ENCODE measurements at regions not wholly inside any gene's neighbourhood (a gene's known extent, or its start where the extent isn't known, plus 50 kb on each side); places are given as distances from the start of the nearest gene placed in this dataset.
"Not testable (repeated sequence)": the region's sequence is repeated elsewhere in the genome, so short reads cannot be mapped to it uniquely, and the experiment has no call there.

DNA sequence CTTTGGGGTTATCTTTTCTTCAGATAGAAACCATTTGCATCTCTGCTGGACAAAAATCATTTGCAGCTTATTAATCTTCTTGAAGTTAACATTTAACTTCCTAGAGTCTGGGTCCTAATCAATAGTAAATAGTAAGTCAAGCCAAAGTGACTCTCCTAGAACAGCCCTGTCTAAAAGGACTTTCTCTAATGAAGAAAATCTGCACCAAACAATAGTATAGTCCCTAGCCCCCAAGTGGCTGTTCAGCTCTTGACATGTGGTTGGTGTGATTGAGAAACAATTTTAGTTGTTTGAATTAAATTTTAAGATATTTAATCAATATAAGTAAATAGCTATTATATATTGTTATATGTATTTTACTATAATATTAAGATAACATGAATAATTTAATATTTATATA lies 64.6 kb upstream of the SHB start:
- no peak for DNase-seq (ENCODE audit: low read depth in 4 of 4, low spot score in 1 of 4)

DNA sequence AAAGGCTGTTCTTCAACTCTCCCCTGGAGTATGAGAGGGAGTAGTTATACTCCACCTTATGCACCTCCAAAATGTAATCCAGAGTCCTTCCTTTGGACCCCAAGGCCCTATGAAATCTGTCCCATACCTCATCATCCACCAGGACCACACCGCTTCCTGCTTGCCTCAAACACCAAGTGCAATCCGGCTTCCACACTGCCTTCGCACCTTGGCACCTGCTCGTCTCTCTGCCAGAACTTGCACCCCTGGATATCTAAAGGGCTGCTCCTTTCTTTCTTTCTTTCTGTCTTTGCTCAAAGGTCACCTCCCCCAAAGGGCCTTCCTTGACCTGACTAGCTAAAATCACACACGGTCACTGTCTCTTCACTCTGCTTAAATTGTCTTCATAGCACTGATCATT lies 63.9 kb upstream of the SHB start:
- DNase-seq (ENCODE audit: low read depth in 4 of 4, low spot score in 1 of 4), result no peak

DNA sequence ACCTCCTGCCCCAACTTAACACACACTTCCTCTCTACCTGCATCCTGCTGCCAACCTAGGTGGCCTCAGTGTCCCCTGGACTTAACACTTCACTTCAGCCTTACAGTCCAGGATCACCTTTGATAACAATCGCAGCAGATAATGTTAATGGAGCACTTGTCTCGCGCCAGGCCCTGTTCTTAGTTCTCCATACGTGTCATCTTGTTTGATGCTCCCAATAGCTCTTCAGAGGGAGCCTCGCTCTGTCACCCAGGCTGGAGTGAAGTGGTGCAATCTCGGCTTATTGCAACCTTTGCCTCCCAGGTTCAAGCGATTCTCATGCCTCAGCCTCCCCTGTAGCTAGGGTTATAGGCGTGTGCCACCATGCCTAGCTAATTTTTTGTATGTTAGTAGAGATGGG lies 62.7 kb upstream of the SHB start:
- DNase-seq (ENCODE audit: low read depth in 4 of 4, low spot score in 1 of 4), result no peak

DNA sequence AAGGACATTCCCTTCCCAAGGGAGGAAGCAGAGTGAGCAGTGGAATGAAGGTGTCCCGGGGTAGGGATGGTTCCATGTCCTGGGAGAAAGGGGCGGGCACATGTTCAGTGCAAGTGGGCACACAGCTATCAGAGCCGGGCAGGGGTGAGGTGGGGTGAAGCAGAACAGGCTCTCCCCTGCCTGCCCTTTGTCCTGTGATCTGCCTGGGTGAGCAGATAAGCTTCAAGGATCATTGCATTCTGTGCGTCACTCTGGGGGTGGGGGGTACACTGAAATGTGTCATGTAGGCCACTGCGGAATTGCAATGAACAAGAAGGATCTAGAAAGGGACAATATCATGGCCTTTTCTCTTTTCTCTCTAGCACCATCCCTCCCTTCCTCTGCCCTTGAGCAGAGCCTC lies 61.7 kb upstream of the SHB start:
- no peak for DNase-seq (ENCODE audit: low read depth in 4 of 4, low spot score in 1 of 4)

DNA sequence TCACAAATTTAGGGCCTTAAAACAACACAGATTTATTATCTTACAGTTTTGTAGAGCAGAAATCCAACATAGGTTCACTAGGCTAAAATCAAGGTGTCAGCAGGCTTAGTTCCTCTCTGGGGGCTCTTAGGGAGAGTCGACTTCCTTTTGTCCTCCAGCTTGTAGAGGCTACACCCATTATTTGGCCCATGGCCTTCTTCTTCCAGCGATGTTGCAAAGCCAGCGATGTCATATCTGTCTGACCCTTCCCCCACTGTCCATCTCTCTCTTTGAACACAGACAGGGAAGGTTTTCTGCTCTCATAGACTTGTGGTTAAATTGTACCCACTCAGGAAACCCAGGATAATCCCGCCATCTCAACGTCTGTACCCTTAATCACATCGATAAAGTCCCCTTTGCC lies 60.3 kb upstream of the SHB start:
- DNase-seq (ENCODE audit: low read depth in 4 of 4, low spot score in 1 of 4), result no peak

DNA sequence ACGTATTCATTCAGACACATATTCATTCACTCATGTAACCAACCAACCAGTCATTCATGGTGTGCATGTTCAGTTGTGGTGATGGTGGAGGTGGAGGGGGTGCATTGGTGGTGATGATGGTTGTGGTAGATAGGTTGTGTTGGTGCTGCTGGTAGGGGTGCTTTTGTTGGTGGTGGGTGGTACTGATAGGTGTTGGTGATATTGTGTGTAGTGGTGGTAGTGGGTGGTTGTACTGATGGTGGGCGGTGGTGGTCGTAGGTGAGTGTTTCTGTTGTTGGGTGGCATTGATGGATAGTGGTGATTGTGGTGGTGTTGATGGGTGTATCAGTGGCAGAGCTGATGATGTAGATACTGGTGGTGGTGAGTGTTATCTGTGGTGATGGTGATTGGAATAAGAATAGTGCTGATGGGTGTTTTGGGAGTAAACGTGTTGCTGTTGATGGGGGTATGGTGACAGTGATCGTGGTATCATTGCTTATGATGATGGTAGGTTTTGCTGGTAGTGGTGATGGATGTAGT lies 59.8 kb upstream of the SHB start:
- no peak for DNase-seq (ENCODE audit: low read depth in 4 of 4, low spot score in 1 of 4)

DNA sequence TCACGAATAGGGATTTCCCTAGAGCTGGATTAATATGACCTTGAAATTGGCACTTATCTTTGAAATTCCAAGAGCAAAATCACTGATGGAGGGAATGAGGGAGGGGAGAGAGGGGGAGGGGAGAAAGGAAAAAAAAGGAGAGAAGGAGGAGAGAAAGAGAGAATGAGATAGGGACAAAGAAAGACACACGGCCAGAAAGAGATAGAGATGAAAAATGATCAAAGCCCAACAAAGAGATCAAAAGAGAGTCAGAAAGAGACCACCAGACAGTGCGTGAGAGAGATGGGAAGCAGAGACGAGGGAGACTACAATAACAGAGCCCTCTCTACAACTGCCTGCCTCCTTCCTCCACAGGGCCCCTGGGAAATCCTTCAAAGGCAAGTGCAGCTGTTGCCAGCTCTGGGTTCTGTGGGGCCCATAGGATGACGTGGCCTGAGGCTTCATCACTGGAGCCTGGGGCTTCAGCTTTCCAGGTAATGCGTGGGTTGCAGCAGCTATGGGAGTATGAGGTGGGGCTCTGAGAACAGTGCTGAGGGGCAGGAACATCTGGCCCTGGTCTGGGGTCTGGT lies 58.3 kb upstream of the SHB start:
- DNase-seq (ENCODE audit: low read depth in 4 of 4, low spot score in 1 of 4), result no peak

DNA sequence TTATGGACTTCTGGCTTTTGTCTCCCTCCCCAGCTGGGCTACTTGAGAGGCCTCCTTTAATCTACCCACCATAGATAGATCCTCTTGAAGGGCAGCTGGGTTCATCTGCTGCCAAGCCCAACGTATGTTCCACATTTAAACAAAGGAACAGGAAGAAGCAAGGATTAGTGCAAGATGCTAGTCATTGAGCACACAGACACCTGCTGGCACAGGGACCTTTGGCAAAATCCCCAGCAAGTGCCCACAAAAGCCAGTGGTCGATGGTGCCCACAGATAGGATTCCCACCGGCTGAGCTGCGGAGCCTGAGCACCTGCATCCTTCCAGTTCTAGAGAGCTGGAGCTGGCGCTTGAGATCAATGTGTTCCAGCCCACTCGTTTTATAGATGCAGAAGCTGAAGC lies 57.7 kb upstream of the SHB start:
- no peak for DNase-seq (ENCODE audit: low read depth in 4 of 4, low spot score in 1 of 4)

DNA sequence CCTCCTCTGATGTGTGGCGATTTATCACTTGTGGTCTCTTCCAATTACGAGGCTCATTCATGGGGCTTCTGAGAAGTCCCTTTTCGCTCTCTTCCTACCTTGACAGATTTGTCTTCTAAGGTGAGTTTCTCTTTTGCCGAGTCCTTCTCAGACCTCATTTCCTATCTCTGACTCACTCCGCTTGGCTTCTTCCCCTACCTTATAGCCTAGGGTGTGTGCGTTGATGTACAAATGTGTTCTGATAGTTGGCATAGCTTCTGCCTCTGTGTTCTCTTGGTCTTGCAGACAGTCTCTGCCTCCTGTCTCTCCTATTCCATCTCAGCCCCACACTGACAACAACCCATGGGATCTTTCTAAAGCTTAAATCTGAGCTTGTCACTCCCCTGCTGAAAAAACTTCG lies 56.9 kb upstream of the SHB start:
- DNase-seq (ENCODE audit: low read depth in 4 of 4, low spot score in 1 of 4), result no peak

DNA sequence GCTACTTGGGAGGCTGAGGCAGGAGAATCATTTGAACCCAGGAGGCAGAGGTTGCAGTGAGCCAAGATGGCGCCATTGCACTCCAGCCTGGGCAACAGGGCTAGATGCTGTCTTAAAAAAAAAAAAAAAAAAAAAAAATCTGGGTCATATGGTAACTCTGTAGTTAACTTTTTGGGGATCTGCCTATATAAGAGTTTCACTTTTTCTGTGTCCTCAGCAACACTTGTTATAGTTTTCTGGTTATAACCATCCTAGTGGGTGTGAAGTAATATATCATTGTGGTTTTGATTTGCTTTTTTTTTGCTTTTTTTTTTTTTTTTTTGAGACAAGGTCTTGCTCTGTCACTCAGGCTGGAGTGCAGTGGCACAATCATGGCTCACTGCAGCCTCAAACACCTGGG lies 54.3 kb upstream of the SHB start:
- not testable (repeated sequence) for DNase-seq (ENCODE audit: low read depth in 4 of 4, low spot score in 1 of 4)

DNA sequence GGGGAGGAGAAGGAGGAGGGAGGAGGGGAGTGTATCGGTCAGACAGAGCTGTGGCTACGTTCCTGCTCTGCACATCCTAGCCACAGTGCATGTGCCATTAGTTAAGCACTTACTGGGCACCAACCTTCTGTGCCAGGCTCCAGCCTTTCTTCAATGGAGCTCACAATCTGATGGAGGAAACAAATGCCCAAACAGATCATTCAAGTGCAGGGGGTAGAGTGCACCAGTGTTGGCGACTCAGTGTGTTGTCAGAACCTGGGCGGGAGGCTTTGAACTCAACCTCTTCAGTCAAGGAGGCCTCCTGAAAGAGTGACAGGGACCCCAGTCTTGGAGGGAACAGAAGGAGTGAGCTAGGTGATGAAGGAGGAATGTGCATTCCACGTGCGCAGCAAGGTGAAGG lies 51.9 kb upstream of the SHB start:
- no peak for DNase-seq (ENCODE audit: low read depth in 4 of 4, low spot score in 1 of 4)

DNA sequence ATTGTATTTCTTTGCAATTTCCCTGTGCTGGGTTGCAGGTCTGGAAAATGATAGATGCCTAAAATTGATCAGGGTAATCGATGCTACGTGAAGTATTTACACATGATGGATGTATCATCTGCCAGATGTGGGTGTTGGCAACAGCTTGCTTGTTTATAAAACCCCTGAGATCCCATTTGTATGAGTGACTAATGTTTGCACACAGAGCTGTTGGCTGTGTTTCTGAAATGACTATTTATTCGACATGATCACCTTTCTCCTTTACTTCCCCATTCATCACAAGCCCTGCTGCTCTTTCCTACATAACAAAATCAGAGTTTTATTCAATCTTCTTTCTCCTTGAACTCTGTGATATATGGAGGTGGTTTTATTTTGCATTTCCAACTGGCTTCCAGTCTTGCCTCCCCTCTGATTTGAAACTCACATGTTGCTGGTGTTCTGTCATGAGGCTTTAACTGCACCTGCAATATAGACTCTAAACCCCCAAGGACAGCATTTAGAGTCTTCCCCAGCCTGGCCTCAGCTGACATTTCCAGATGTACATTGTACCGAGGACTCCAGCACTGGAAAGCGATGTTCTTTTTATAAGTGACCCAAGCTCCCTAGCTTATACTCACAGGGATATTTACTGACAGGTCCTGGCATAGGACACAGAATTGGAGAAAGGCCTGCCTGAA lies 50.7 kb upstream of the SHB start:
- DNase-seq (ENCODE audit: low read depth in 4 of 4, low spot score in 1 of 4), result no peak

DNA sequence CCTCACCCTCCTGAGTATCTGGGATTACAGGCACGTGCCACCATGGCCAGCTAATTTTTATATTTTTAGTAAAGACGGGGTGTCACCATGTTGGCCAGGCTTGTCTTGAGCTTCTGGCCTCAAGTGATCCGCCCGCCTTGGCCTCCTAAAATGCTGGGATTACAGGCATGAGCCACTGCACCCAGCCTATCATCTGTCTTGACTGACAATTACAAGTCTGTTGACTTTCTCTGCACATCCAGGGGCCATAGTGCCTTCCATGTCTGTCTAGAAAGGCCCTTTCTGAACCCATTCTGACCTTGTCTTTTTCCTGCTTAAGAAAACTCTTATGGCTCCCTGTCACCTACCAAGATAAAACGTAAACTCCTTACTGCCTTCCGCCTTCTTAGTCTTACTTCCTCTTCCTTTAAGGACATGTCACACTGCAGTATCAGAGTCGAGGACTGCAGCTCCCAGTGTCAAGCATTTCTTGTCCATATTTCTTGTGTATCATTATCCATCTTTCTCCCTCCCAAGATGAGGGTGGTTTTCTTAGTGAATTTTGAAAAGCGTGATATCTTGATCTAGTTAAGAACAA lies 49.9 kb upstream of the SHB start:
- no peak for DNase-seq (ENCODE audit: low read depth in 4 of 4, low spot score in 1 of 4)

All from stimulated activated CD4-positive, alpha-beta T cell treated with anti-CD3 and anti-CD28 coated beads, Interleukin-1b, Interleukin-23, amount 100 ng/mL, for 24 hours (primary cell).